ENCODE measurements at regions not wholly inside any gene's neighbourhood (a gene's known extent, or its start where the extent isn't known, plus 50 kb on each side); places are given as distances from the start of the nearest gene placed in this dataset.

DNA sequence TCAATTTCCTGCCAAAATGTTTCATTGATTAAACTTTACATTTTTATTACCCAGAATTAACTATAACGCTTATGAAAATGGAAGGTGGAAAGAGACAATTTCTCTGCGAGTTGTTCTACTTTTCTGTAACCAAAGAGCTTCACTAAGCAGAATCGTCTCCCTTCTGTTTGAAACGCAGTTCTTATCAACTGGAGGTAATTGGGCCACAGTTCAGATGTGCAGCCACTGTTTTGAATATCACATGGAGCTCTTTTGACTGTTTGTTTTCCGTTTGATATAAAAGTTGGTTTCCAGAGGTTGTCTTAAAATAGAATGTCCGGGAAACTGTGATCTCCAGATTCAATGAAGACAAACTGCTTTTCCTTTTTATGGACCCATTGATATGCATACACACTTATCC is 183.3 kb upstream of the SEL1L start:
- Mint-ChIP-seq H3K9me3 (peaks cover 85% of the 10 kb centered on the region), H3K27ac (no peak overlapping the region), H3K27me3 (ENCODE audit: insufficient read depth, low read depth, poor library complexity) (peaks cover 3% of the 10 kb centered on the region), H3K4me3 (no peak overlapping the region), H3K36me3 (ENCODE audit: low read depth) (peaks cover 6% of the 10 kb centered on the region), H3K4me1 (no peaks in the 10 kb centered on the region; the same call in 2 of the 3 replicates)
- H3K27ac ChIP-seq (ENCODE audit: low read depth) = no peak overlapping the region
- DNase-seq (ENCODE audit: low spot score) (no peak), ATAC-seq (no peak)
- no peaks in the 10 kb centered on the region for H3F3A ChIP-seq (replicated peaks; ENCODE audit: low read depth)
- peaks cover 8% of the 10 kb centered on the region; the same call in 1 of the 2 replicates for H3K9me2 ChIP-seq (ENCODE audit: insufficient read depth)
- H3K4me3 ChIP-seq = no peak overlapping the region
- no peaks in the 10 kb centered on the region for H4K20me1 ChIP-seq (replicated peaks; ENCODE audit: insufficient read depth)
- H2AFZ ChIP-seq = no peak overlapping the region
- H3K36me3 ChIP-seq (ENCODE audit: insufficient read depth) = no peaks in the 10 kb centered on the region
- H3K4me1 ChIP-seq (ENCODE audit: insufficient read depth) = no peaks in the 10 kb centered on the region
- TF ChIP-seq EZH2 (IDR thresholded peaks at IDR 0.05; ENCODE audit: low read depth, unreplicated experiment) (no peak), ZNF462 (CRISPR knock-in tag; IDR thresholded peaks at IDR 0.05) (no peak), POLR2AphosphoS5 (IDR thresholded peaks at IDR 0.05; ENCODE audit: low read depth) (no peak), ZNF114 (CRISPR knock-in tag; IDR thresholded peaks at IDR 0.05) (no peak), ZNF331 (CRISPR knock-in tag; IDR thresholded peaks at IDR 0.05; ENCODE audit: low read depth) (no peak), JUNB (IDR thresholded peaks at IDR 0.05; ENCODE audit: unreplicated experiment) (no peak), STAT1 (IDR thresholded peaks at IDR 0.05; ENCODE audit: unreplicated experiment) (no peak), CREB1 (CRISPR knock-in tag; IDR thresholded peaks at IDR 0.05; ENCODE audit: low read depth) (no peak), NANOG (IDR thresholded peaks at IDR 0.05; ENCODE audit: borderline replicate concordance) (no peak), EZH2phosphoT487 (IDR thresholded peaks at IDR 0.05; ENCODE audit: unreplicated experiment) (no peak)
- TF ChIP-seq, protein P1, sequence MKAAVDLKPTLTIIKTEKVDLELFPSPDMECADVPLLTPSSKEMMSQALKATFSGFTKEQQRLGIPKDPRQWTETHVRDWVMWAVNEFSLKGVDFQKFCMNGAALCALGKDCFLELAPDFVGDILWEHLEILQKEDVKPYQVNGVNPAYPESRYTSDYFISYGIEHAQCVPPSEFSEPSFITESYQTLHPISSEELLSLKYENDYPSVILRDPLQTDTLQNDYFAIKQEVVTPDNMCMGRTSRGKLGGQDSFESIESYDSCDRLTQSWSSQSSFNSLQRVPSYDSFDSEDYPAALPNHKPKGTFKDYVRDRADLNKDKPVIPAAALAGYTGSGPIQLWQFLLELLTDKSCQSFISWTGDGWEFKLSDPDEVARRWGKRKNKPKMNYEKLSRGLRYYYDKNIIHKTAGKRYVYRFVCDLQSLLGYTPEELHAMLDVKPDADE (IDR thresholded peaks at IDR 0.05) = no peak
- TF ChIP-seq, protein P2, sequence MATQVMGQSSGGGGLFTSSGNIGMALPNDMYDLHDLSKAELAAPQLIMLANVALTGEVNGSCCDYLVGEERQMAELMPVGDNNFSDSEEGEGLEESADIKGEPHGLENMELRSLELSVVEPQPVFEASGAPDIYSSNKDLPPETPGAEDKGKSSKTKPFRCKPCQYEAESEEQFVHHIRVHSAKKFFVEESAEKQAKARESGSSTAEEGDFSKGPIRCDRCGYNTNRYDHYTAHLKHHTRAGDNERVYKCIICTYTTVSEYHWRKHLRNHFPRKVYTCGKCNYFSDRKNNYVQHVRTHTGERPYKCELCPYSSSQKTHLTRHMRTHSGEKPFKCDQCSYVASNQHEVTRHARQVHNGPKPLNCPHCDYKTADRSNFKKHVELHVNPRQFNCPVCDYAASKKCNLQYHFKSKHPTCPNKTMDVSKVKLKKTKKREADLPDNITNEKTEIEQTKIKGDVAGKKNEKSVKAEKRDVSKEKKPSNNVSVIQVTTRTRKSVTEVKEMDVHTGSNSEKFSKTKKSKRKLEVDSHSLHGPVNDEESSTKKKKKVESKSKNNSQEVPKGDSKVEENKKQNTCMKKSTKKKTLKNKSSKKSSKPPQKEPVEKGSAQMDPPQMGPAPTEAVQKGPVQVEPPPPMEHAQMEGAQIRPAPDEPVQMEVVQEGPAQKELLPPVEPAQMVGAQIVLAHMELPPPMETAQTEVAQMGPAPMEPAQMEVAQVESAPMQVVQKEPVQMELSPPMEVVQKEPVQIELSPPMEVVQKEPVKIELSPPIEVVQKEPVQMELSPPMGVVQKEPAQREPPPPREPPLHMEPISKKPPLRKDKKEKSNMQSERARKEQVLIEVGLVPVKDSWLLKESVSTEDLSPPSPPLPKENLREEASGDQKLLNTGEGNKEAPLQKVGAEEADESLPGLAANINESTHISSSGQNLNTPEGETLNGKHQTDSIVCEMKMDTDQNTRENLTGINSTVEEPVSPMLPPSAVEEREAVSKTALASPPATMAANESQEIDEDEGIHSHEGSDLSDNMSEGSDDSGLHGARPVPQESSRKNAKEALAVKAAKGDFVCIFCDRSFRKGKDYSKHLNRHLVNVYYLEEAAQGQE (IDR thresholded peaks at IDR 0.05; ENCODE audit: unreplicated experiment) = no peak
- TF ChIP-seq, protein P3, sequence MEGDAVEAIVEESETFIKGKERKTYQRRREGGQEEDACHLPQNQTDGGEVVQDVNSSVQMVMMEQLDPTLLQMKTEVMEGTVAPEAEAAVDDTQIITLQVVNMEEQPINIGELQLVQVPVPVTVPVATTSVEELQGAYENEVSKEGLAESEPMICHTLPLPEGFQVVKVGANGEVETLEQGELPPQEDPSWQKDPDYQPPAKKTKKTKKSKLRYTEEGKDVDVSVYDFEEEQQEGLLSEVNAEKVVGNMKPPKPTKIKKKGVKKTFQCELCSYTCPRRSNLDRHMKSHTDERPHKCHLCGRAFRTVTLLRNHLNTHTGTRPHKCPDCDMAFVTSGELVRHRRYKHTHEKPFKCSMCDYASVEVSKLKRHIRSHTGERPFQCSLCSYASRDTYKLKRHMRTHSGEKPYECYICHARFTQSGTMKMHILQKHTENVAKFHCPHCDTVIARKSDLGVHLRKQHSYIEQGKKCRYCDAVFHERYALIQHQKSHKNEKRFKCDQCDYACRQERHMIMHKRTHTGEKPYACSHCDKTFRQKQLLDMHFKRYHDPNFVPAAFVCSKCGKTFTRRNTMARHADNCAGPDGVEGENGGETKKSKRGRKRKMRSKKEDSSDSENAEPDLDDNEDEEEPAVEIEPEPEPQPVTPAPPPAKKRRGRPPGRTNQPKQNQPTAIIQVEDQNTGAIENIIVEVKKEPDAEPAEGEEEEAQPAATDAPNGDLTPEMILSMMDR (conservative IDR thresholded peaks at IDR 0.05; ENCODE audit: low read depth in 2 of 2) = no peak
- H3K27me3 ChIP-seq (ENCODE audit: insufficient read depth) = no peaks in the 10 kb centered on the region
- no peak overlapping the region for H3K4me2 ChIP-seq
- no peaks in the 10 kb centered on the region for H3K79me2 ChIP-seq (replicated peaks; ENCODE audit: insufficient read depth)

Measured in GM23338 (cell line).